Uterus (tissue), 2 donors: ENCODE measurements at regions not wholly inside any gene's neighbourhood (a gene's known extent, or its start where the extent isn't known, plus 50 kb on each side); places are given as distances from the start of the nearest gene placed in this dataset.

Source experiments
- POLR2A ChIP-seq, 2 donors: fragments of 450-650 bp; IDR thresholded peaks; one replicate each; pipeline ENCODE4 v1.6.1; 2016; ENCODE audit warnings: antibody characterized with exemption in 2 of 2, mild to moderate bottlenecking in 1 of 2, moderate library complexity in 1 of 2
- TF ChIP-seq, protein P1 (sequence below), 4 experiments: fragments of 200-600 bp in 2 of 4; fragments of 450-650 bp in 2 of 4; sonication (generic) in 2 of 4; IDR thresholded peaks; one replicate each; pipeline ENCODE4 v1.5.1; 2016 to 2019; ENCODE audit warnings: antibody characterized with exemption in 4 of 4, mild to moderate bottlenecking in 2 of 4, moderate library complexity in 1 of 4

DNA sequence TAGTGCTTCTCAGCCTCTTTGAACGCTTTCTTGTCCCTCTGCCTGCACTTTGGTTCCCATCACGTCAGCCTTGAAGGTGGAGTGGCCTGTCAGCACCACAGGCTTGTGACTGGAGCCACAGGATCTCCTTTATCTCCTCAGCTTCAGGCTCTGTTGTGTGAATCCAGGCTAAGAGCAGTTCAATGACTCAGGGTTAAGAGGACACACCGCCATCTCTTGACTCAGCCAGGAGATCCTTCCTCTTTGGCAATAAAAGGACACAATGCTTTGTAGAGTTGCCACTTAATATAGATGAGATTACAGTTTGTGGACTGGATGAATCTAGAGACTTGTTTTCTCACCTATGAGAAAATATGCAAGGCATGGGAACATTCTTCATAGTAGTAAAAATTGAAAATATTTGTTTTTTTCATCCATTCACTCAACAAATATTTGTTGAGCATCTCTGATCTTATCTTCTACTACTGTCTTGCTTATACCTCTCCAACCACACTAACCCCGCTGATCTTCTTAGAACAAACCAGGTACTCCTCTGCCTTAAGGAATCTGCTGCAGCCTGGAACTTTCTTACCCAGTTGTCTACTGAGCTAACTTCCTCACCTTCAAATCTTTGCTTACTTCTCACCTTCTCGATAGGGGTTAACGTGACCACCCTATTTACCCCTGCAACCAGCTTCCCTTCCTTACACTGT, 62.3 kb downstream of the UCHL1 start:
- TF ChIP-seq, protein P1, sequence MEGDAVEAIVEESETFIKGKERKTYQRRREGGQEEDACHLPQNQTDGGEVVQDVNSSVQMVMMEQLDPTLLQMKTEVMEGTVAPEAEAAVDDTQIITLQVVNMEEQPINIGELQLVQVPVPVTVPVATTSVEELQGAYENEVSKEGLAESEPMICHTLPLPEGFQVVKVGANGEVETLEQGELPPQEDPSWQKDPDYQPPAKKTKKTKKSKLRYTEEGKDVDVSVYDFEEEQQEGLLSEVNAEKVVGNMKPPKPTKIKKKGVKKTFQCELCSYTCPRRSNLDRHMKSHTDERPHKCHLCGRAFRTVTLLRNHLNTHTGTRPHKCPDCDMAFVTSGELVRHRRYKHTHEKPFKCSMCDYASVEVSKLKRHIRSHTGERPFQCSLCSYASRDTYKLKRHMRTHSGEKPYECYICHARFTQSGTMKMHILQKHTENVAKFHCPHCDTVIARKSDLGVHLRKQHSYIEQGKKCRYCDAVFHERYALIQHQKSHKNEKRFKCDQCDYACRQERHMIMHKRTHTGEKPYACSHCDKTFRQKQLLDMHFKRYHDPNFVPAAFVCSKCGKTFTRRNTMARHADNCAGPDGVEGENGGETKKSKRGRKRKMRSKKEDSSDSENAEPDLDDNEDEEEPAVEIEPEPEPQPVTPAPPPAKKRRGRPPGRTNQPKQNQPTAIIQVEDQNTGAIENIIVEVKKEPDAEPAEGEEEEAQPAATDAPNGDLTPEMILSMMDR (IDR thresholded peaks at IDR 0.05): no peak
- TF ChIP-seq POLR2A (IDR thresholded peaks at IDR 0.05): no peak
